ENCODE measurements at regions not wholly inside any gene's neighbourhood (a gene's known extent, or its start where the extent isn't known, plus 50 kb on each side); places are given as distances from the start of the nearest gene placed in this dataset.

GRCh38 chr2:146048141-146048540 lies 1528.2 kb upstream of the ZEB2 start:
- no peak for DNase-seq (ENCODE audit: low read depth in 1 of 2, low spot score in 1 of 2)
- Histone ChIP-seq H3K4me3 (replicated peaks; ENCODE audit: insufficient read depth, low read length) (no peak overlapping the region), H3K27ac (replicated peaks) (no peak overlapping the region), H3K27me3 (ENCODE audit: insufficient read depth, poor library complexity, severe bottlenecking) (no peaks in the 10 kb centered on the region)
- no peak for TF ChIP-seq POLR2AphosphoS5 (IDR thresholded peaks at IDR 0.05; ENCODE audit: low read depth)
- no peak for TF ChIP-seq REST (IDR thresholded peaks at IDR 0.05; ENCODE audit: insufficient replicate concordance, low read depth)

- TF ChIP-seq REST (IDR thresholded peaks at IDR 0.05; ENCODE audit: insufficient replicate concordance, low read depth) (no peak), POLR2AphosphoS5 (IDR thresholded peaks at IDR 0.05; ENCODE audit: low read depth) (no peak), SPI1 (IDR thresholded peaks at IDR 0.05; ENCODE audit: borderline replicate concordance, low read depth) (no peak), CTCF (IDR thresholded peaks at IDR 0.05; ENCODE audit: insufficient read depth, low read length) (no peak), GABPA (IDR thresholded peaks at IDR 0.05; ENCODE audit: low read depth) (no peak)
- Histone ChIP-seq H3K4me3 (replicated peaks; ENCODE audit: insufficient read depth, low read length) (no peak overlapping the region), H3K27me3 (ENCODE audit: insufficient read depth, poor library complexity, severe bottlenecking) (no peaks in the 10 kb centered on the region), H3K27ac (replicated peaks) (no peak overlapping the region)
- DNase-seq (ENCODE audit: low read depth in 1 of 2, low spot score in 1 of 2): no peak
Observed at GRCh38 chr2:146041274-146041910, 1521.5 kb upstream of the ZEB2 start.

GRCh38 chr2:146040051-146040450 lies 1520.1 kb upstream of the ZEB2 start:
- DNase-seq (ENCODE audit: low read depth in 1 of 2, low spot score in 1 of 2): no peak
- Histone ChIP-seq H3K27me3 (ENCODE audit: insufficient read depth, poor library complexity, severe bottlenecking) (no peaks in the 10 kb centered on the region), H3K27ac (replicated peaks) (no peak overlapping the region), H3K4me3 (replicated peaks; ENCODE audit: insufficient read depth, low read length) (no peak overlapping the region)
- TF ChIP-seq GABPA (IDR thresholded peaks at IDR 0.05; ENCODE audit: low read depth) (no peak), REST (IDR thresholded peaks at IDR 0.05; ENCODE audit: insufficient replicate concordance, low read depth) (no peak), CTCF (IDR thresholded peaks at IDR 0.05; ENCODE audit: insufficient read depth, low read length) (no peak), POLR2AphosphoS5 (IDR thresholded peaks at IDR 0.05; ENCODE audit: low read depth) (no peak), SPI1 (IDR thresholded peaks at IDR 0.05; ENCODE audit: borderline replicate concordance, low read depth) (no peak)

Measured in HL-60 (cell line).